ENCODE measurements at regions not wholly inside any gene's neighbourhood (a gene's known extent, or its start where the extent isn't known, plus 50 kb on each side); places are given as distances from the start of the nearest gene placed in this dataset.

GRCh38 chr5:105283134-105283533, 1720.5 kb upstream of the NUDT12 start (continued):
- TF ChIP-seq REST (IDR thresholded peaks at IDR 0.05; ENCODE audit: low read depth, low read length) = no peak

- no peaks in the 10 kb centered on the region for H3K9me2 ChIP-seq
- no peak for TF ChIP-seq USF1 (IDR thresholded peaks at IDR 0.05; ENCODE audit: borderline replicate concordance, low read depth)
- no peaks in the 10 kb centered on the region for H3K79me2 ChIP-seq (ENCODE audit: insufficient read depth)
- CTCF ChIA-PET = interaction anchor here (1.3 kb wide), 1 partner anchor 87 kb away, joined by 4 read pairs; no protein-coding TSS in a partner anchor
- H3K36me3 ChIP-seq (replicated peaks in 1 of 2; ENCODE audit: control insufficient read depth in 1 of 2, insufficient read depth in 2 of 2, low read length in 1 of 2) = no peaks in the 10 kb centered on the region
- no peaks in the 10 kb centered on the region for H3F3A ChIP-seq (replicated peaks; ENCODE audit: insufficient read depth)
- H3K4me3 ChIP-seq (ENCODE audit: low read depth in 2 of 2, low read length in 1 of 2) = no peak overlapping the region
- H3K4me1 ChIP-seq (ENCODE audit: control insufficient read depth in 1 of 2, insufficient read depth in 2 of 2, low read depth in 1 of 2, low read length in 1 of 2) = no peaks in the 10 kb centered on the region
- H3K27me3 ChIP-seq (ENCODE audit: insufficient read depth) = no peaks in the 10 kb centered on the region
- no peak overlapping the region for H3K27ac ChIP-seq (ENCODE audit: low read depth in 2 of 2, low read length in 1 of 2)
- H3K4me2 ChIP-seq = no peak overlapping the region
- no peak for DNase-seq
- no peak overlapping the region for H3K9ac ChIP-seq
- H3K9me3 ChIP-seq = no peaks in the 10 kb centered on the region
- H2AFZ ChIP-seq (ENCODE audit: low read depth) = no peak overlapping the region
- POLR2A ChIA-PET = no interaction called here
- H4K20me1 ChIP-seq (ENCODE audit: insufficient read depth) = no peaks in the 10 kb centered on the region
- 36% methylated on average over 1 of the region's 1 CpG for WGBS (ENCODE audit: low lambda C conversion rate)
These were observed 1711.5 kb upstream of the NUDT12 start for GRCh38 chr5:105274079-105274478.

- no peak overlapping the region for H3K4me3 ChIP-seq (ENCODE audit: low read depth in 2 of 2, low read length in 1 of 2)
- no peaks in the 10 kb centered on the region for H3K27me3 ChIP-seq (ENCODE audit: insufficient read depth)
- no peak overlapping the region for H3K9ac ChIP-seq
- H3K4me2 ChIP-seq = no peak overlapping the region
- H3K4me1 ChIP-seq (ENCODE audit: control insufficient read depth in 1 of 2, insufficient read depth in 2 of 2, low read depth in 1 of 2, low read length in 1 of 2) = no peaks in the 10 kb centered on the region; a peak in 1 of 4 replicates
- POLR2A ChIA-PET = no interaction called here
- H3K9me3 ChIP-seq = no peaks in the 10 kb centered on the region
- CTCF ChIA-PET = no interaction called here
- DNase-seq = no peak
- no peak overlapping the region for H2AFZ ChIP-seq (ENCODE audit: low read depth)
- H3K9me2 ChIP-seq = peaks cover 3% of the 10 kb centered on the region; the same call in 1 of the 2 replicates
- no peak overlapping the region for H3K27ac ChIP-seq (ENCODE audit: low read depth in 2 of 2, low read length in 1 of 2)
- H3K36me3 ChIP-seq (replicated peaks in 1 of 2; ENCODE audit: control insufficient read depth in 1 of 2, insufficient read depth in 2 of 2, low read length in 1 of 2) = no peaks in the 10 kb centered on the region
- no peaks in the 10 kb centered on the region for H3K79me2 ChIP-seq (ENCODE audit: insufficient read depth)
- no peaks in the 10 kb centered on the region for H4K20me1 ChIP-seq (ENCODE audit: insufficient read depth)
- no peaks in the 10 kb centered on the region for H3F3A ChIP-seq (replicated peaks; ENCODE audit: insufficient read depth)
- 27% methylated on average over 1 of the region's 1 CpG for WGBS (ENCODE audit: low lambda C conversion rate)
- TF ChIP-seq REST (IDR thresholded peaks at IDR 0.05; ENCODE audit: low read depth, low read length) (no peak), MAX (IDR thresholded peaks at IDR 0.05; ENCODE audit: low read depth) (no peak), NFIC (IDR thresholded peaks at IDR 0.05; ENCODE audit: borderline replicate concordance) (no peak), PBX3 (IDR thresholded peaks at IDR 0.05) (no peak), FOSL2 (IDR thresholded peaks at IDR 0.05; ENCODE audit: borderline replicate concordance, low read depth) (no peak), RAD21 (IDR thresholded peaks at IDR 0.05; ENCODE audit: low read length) (no peak), RCOR1 (IDR thresholded peaks at IDR 0.05; ENCODE audit: low read length) (no peak), EZH2phosphoT487 (IDR thresholded peaks at IDR 0.05; ENCODE audit: borderline replicate concordance, low read depth) (no peak), POLR2AphosphoS5 (IDR thresholded peaks at IDR 0.05; ENCODE audit: low read depth, low read length) (no peak), YY1 (IDR thresholded peaks at IDR 0.05; ENCODE audit: low read depth) (no peak), TEAD4 (IDR thresholded peaks at IDR 0.05; ENCODE audit: borderline replicate concordance, insufficient read depth) (no peak), RFX5 (IDR thresholded peaks at IDR 0.05; ENCODE audit: low read length) (no peak)
These were observed 1700.9 kb upstream of the NUDT12 start for GRCh38 chr5:105263515-105263914.
